ENCODE measurements at regions not wholly inside any gene's neighbourhood (a gene's known extent, or its start where the extent isn't known, plus 50 kb on each side); places are given as distances from the start of the nearest gene placed in this dataset.

DNA sequence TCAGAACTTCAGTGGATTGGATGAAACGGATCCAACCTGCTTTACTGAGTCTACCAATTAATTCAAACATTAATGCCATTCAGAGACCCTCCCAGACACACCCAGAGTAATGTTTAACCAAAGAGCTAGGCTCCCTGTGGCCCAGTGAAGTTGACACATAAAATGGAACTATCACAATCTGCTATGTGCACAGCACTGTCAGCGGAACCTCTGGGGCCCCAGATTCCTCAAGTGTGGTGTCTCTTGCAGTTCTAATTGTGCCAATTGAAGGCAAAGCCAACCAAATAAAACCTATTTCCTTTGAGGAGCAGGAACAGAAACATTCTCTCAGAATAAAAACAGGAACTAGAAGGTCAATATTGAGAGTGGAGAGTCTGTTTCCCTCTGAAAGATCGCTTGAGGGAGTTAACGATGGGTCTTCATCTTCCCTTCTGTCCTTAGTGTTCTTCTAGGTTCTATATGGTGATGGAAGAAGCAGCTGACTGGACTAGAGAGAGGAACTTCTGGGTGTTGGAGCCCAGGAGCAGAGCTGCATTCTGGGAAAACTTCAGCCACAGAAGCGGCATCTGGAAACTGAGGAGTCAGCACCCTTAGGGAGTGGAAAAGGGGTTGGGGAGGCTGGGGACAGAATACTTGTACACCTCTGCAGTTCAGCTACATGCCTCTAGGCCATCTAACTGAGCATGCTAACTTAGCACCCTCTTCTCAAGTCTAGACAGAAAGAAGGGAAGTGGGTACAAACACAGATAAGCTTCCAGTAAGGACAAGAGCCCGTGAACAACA is 174.4 kb upstream of the FBXO11 start (continued):
- TF ChIP-seq HSF4 (CRISPR knock-in tag; IDR thresholded peaks at IDR 0.05; ENCODE audit: borderline replicate concordance): no peak
- TF ChIP-seq, protein P1, sequence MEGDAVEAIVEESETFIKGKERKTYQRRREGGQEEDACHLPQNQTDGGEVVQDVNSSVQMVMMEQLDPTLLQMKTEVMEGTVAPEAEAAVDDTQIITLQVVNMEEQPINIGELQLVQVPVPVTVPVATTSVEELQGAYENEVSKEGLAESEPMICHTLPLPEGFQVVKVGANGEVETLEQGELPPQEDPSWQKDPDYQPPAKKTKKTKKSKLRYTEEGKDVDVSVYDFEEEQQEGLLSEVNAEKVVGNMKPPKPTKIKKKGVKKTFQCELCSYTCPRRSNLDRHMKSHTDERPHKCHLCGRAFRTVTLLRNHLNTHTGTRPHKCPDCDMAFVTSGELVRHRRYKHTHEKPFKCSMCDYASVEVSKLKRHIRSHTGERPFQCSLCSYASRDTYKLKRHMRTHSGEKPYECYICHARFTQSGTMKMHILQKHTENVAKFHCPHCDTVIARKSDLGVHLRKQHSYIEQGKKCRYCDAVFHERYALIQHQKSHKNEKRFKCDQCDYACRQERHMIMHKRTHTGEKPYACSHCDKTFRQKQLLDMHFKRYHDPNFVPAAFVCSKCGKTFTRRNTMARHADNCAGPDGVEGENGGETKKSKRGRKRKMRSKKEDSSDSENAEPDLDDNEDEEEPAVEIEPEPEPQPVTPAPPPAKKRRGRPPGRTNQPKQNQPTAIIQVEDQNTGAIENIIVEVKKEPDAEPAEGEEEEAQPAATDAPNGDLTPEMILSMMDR (IDR thresholded peaks at IDR 0.05 in 2 of 3, conservative IDR thresholded peaks at IDR 0.05 in 1 of 3; ENCODE audit: insufficient read depth in 2 of 3, low read depth in 1 of 3, low read length in 3 of 3): peak; percentile 5 to 24 (median 17); a peak in 2 of 6 replicates
- no peak for TF ChIP-seq KLF1 (tag; IDR thresholded peaks at IDR 0.05)
- no peak for TF ChIP-seq ZFX (CRISPR knock-in tag; IDR thresholded peaks at IDR 0.05)
- no peak for TF ChIP-seq ZNF707 (CRISPR knock-in tag; conservative IDR thresholded peaks at IDR 0.05)
- TF ChIP-seq SPI1 (IDR thresholded peaks at IDR 0.05; ENCODE audit: borderline replicate concordance, low read depth, low read length): peak; percentile 44; the same call in 1 of the 2 replicates
- no peak for TF ChIP-seq CC2D1A (IDR thresholded peaks at IDR 0.05)
- TF ChIP-seq, protein P2, sequence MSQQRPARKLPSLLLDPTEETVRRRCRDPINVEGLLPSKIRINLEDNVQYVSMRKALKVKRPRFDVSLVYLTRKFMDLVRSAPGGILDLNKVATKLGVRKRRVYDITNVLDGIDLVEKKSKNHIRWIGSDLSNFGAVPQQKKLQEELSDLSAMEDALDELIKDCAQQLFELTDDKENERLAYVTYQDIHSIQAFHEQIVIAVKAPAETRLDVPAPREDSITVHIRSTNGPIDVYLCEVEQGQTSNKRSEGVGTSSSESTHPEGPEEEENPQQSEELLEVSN (IDR thresholded peaks at IDR 0.05; ENCODE audit: borderline replicate concordance in 1 of 2, extremely low read depth in 1 of 2, insufficient read depth in 1 of 2, insufficient read length in 1 of 2, low read depth in 1 of 2, low read length in 1 of 2, poor library complexity in 1 of 2, severe bottlenecking in 1 of 2): no peak
- no peak for TF ChIP-seq CBFA2T3 (IDR thresholded peaks at IDR 0.05)
- no peak for TF ChIP-seq FUS (optimal IDR thresholded peaks at IDR 0.05; ENCODE audit: low read depth, low read length)
- TF ChIP-seq HNRNPH1 (optimal IDR thresholded peaks at IDR 0.05; ENCODE audit: low read depth, low read length): no peak
- no peak for TF ChIP-seq MYBL2 (IDR thresholded peaks at IDR 0.05; ENCODE audit: low read depth)
- no peak for TF ChIP-seq MYBL2 (CRISPR knock-in tag; IDR thresholded peaks at IDR 0.05; ENCODE audit: borderline replicate concordance)
- TF ChIP-seq, protein P3, sequence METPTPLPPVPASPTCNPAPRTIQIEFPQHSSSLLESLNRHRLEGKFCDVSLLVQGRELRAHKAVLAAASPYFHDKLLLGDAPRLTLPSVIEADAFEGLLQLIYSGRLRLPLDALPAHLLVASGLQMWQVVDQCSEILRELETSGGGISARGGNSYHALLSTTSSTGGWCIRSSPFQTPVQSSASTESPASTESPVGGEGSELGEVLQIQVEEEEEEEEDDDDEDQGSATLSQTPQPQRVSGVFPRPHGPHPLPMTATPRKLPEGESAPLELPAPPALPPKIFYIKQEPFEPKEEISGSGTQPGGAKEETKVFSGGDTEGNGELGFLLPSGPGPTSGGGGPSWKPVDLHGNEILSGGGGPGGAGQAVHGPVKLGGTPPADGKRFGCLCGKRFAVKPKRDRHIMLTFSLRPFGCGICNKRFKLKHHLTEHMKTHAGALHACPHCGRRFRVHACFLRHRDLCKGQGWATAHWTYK (CRISPR knock-in tag; IDR thresholded peaks at IDR 0.05): no peak
- no peak for TF ChIP-seq ZNF766 (CRISPR knock-in tag; conservative IDR thresholded peaks at IDR 0.05)
- TF ChIP-seq, protein P4, sequence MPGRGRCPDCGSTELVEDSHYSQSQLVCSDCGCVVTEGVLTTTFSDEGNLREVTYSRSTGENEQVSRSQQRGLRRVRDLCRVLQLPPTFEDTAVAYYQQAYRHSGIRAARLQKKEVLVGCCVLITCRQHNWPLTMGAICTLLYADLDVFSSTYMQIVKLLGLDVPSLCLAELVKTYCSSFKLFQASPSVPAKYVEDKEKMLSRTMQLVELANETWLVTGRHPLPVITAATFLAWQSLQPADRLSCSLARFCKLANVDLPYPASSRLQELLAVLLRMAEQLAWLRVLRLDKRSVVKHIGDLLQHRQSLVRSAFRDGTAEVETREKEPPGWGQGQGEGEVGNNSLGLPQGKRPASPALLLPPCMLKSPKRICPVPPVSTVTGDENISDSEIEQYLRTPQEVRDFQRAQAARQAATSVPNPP (IDR thresholded peaks at IDR 0.05; ENCODE audit: borderline replicate concordance, insufficient read depth, insufficient read length): no peak
- TF ChIP-seq MEIS2 (IDR thresholded peaks at IDR 0.05; ENCODE audit: partially characterized antibody): no peak
- peak; percentile 23; the same call in 1 of the 2 replicates for TF ChIP-seq MAFG (tag; conservative IDR thresholded peaks at IDR 0.05)
- TF ChIP-seq, protein P5, sequence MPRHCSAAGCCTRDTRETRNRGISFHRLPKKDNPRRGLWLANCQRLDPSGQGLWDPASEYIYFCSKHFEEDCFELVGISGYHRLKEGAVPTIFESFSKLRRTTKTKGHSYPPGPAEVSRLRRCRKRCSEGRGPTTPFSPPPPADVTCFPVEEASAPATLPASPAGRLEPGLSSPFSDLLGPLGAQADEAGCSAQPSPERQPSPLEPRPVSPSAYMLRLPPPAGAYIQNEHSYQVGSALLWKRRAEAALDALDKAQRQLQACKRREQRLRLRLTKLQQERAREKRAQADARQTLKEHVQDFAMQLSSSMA (CRISPR knock-in tag; IDR thresholded peaks at IDR 0.05): no peak
- TF ChIP-seq RFX1 (IDR thresholded peaks at IDR 0.05): no peak

All from K562 (cell line).